EL (cell line): ENCODE measurements at regions not wholly inside any gene's neighbourhood (a gene's known extent, or its start where the extent isn't known, plus 50 kb on each side); places are given as distances from the start of the nearest gene placed in this dataset.

Experiments used
- DNase-seq: peaks from one replicate; pipeline ENCODE4 v3.0.0-alpha.2; 2016

- peak; percentile 2 for DNase-seq
These were observed 1297.3 kb downstream of the C4orf33 start for GRCh38 chr4:130393231-130393630.

GRCh38 chr4:130393642-130394041, 1297.7 kb downstream of the C4orf33 start:
- DNase-seq: peak; percentile 28

- peak; percentile 84 for DNase-seq
These were observed 1299.9 kb downstream of the C4orf33 start for GRCh38 chr4:130395871-130396270.

- DNase-seq: no peak
These were observed 1307.3 kb downstream of the C4orf33 start for GRCh38 chr4:130403221-130403620.

GRCh38 chr4:130416228-130416627, 1320.3 kb downstream of the C4orf33 start:
- no peak for DNase-seq

- DNase-seq: peak; percentile 6
These were observed 1323.4 kb downstream of the C4orf33 start for GRCh38 chr4:130419211-130419975.

GRCh38 chr4:130422261-130422660, 1326.3 kb downstream of the C4orf33 start:
- DNase-seq: no peak

GRCh38 chr4:130424211-130424610, 1328.3 kb downstream of the C4orf33 start:
- no peak for DNase-seq

GRCh38 chr4:130432289-130432688, 1336.3 kb downstream of the C4orf33 start:
- no peak for DNase-seq

GRCh38 chr4:130449741-130450140, 1353.8 kb downstream of the C4orf33 start:
- DNase-seq: no peak

- no peak for DNase-seq
These were observed 1372.4 kb downstream of the C4orf33 start for GRCh38 chr4:130468340-130468739.

- DNase-seq: peak; percentile 72
These were observed 1382.5 kb downstream of the C4orf33 start for GRCh38 chr4:130478406-130478805.

GRCh38 chr4:130479020-130479419, 1383.1 kb downstream of the C4orf33 start:
- DNase-seq: peak; percentile 21

- no peak for DNase-seq
These were observed 1383.7 kb downstream of the C4orf33 start for GRCh38 chr4:130479674-130480073.

- no peak for DNase-seq
These were observed 1388.9 kb downstream of the C4orf33 start for GRCh38 chr4:130484826-130485225.

- DNase-seq: no peak
These were observed 1389.4 kb downstream of the C4orf33 start for GRCh38 chr4:130485371-130485770.

- peak; percentile 28 for DNase-seq
These were observed 1390.2 kb downstream of the C4orf33 start for GRCh38 chr4:130486186-130486585.

GRCh38 chr4:130486841-130487240, 1390.9 kb downstream of the C4orf33 start:
- no peak for DNase-seq

- no peak for DNase-seq
These were observed 1414.7 kb downstream of the C4orf33 start for GRCh38 chr4:130510661-130511060.

- no peak for DNase-seq
These were observed 1415.8 kb downstream of the C4orf33 start for GRCh38 chr4:130511776-130512175.

GRCh38 chr4:130524057-130524456, 1428.1 kb downstream of the C4orf33 start:
- DNase-seq: no peak

GRCh38 chr4:130530505-130530904, 1434.6 kb downstream of the C4orf33 start:
- DNase-seq: no peak

GRCh38 chr4:130534651-130535050, 1438.7 kb downstream of the C4orf33 start:
- DNase-seq: no peak

GRCh38 chr4:130542953-130543352, 1447.0 kb downstream of the C4orf33 start:
- DNase-seq: no peak

GRCh38 chr4:130545171-130545570, 1449.2 kb downstream of the C4orf33 start:
- DNase-seq: no peak
